Kidney (tissue), 13 donors: ENCODE measurements at regions not wholly inside any gene's neighbourhood (a gene's known extent, or its start where the extent isn't known, plus 50 kb on each side); places are given as distances from the start of the nearest gene placed in this dataset.

Experiments used
- DNase-seq, 5 donors: peaks; one replicate each; pipeline ENCODE4 v3.0.0-alpha.2; 2013 to 2020
- FAIRE-seq: peaks from 2 replicates; lab custom pipeline; 2012; peaks lifted over from hg19 to GRCh38; lab: Jason Lieb, UNC
- H3K27ac ChIP-seq, 2 donors: one replicate each; pipeline ENCODE4 v1.7.0; 2013; ENCODE audit warnings: low read depth in 2 of 2, low read length in 2 of 2, inconsistent platforms in 1 of 2
- H3K27me3 ChIP-seq: one replicate; pipeline ENCODE4 v1.7.1; 2013; ENCODE audit warnings: low read length, inconsistent platforms; ENCODE audit not compliant: control insufficient read depth, insufficient read depth
- H3K36me3 ChIP-seq, 3 donors: one replicate each; pipeline versions ENCODE4 v1.7.0 to v1.7.1; 2013; ENCODE audit warnings: low read length in 3 of 3, control low read depth in 1 of 3, inconsistent platforms in 1 of 3; ENCODE audit not compliant: insufficient read depth in 3 of 3, control insufficient read depth in 2 of 3
- H3K4me1 ChIP-seq, 3 donors: one replicate each; pipeline versions ENCODE4 v1.7.0 to v1.7.1; 2013; ENCODE audit warnings: low read length in 3 of 3, inconsistent platforms in 1 of 3, low read depth in 1 of 3; ENCODE audit not compliant: control insufficient read depth in 2 of 3, insufficient read depth in 2 of 3
- H3K4me3 ChIP-seq, 3 donors: one replicate each; pipeline versions ENCODE4 v1.7.0 to v1.8.1; 2013; ENCODE audit warnings: low read length in 3 of 3, control low read depth in 1 of 3, inconsistent platforms in 1 of 3
- H3K9ac ChIP-seq, 3 donors: one replicate each; pipeline versions ENCODE4 v1.7.0 to v1.7.1; 2013; ENCODE audit warnings: low read length in 3 of 3, control low read depth in 1 of 3, inconsistent platforms in 1 of 3
- H3K9me3 ChIP-seq, 3 donors: one replicate each; pipeline versions ENCODE4 v1.7.0 to v1.7.1; 2013; ENCODE audit warnings: low read length in 3 of 3, control low read depth in 1 of 3, inconsistent platforms in 1 of 3; ENCODE audit not compliant: control insufficient read depth in 2 of 3, insufficient read depth in 1 of 3
- intact Hi-C: fragments of 100-400 bp; cut with DNase I; formaldehyde crosslinking; loops from one replicate; pipeline ENCODE4 v1.11.1; 2022
- TF ChIP-seq, protein P1 (sequence below): IDR thresholded peaks from 3 replicates; pipeline ENCODE4 v1.5.1; 2012; ENCODE audit warnings: mild to moderate bottlenecking, moderate library complexity, borderline replicate concordance; ENCODE audit not compliant: insufficient read depth; ENCODE audit errors: extremely low read depth
- donor health status: control.
- donor health status: control.
- donor health status: control.
- donor health status: control.
- donor health status: control.
- donor health status: DM: yes; HTN: yes; CAD: no.
- donor health status: Normal renal cell carcinoma (clear cell type).

- Histone ChIP-seq H3K27ac (no peak overlapping the region), H3K36me3 (no peaks in the 10 kb centered on the region), H3K4me3 (no peak overlapping the region), H3K9ac (no peak overlapping the region), H3K27me3 (no peaks in the 10 kb centered on the region), H3K4me1 (peaks cover 0 to 5% (median 2%) of the 10 kb centered on the region in 3 donors), H3K9me3 (no peaks in the 10 kb centered on the region)
- intact Hi-C loops: no loop called here
- TF ChIP-seq, protein P1, sequence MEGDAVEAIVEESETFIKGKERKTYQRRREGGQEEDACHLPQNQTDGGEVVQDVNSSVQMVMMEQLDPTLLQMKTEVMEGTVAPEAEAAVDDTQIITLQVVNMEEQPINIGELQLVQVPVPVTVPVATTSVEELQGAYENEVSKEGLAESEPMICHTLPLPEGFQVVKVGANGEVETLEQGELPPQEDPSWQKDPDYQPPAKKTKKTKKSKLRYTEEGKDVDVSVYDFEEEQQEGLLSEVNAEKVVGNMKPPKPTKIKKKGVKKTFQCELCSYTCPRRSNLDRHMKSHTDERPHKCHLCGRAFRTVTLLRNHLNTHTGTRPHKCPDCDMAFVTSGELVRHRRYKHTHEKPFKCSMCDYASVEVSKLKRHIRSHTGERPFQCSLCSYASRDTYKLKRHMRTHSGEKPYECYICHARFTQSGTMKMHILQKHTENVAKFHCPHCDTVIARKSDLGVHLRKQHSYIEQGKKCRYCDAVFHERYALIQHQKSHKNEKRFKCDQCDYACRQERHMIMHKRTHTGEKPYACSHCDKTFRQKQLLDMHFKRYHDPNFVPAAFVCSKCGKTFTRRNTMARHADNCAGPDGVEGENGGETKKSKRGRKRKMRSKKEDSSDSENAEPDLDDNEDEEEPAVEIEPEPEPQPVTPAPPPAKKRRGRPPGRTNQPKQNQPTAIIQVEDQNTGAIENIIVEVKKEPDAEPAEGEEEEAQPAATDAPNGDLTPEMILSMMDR: no peak
- peak in 1 of 5 donors; percentile 32 for DNase-seq
- FAIRE-seq: no peak
These were observed 146.4 kb downstream of the GADD45G start for GRCh38 chr9:89751079-89751825.

GRCh38 chr9:89752154-89752553, 147.3 kb downstream of the GADD45G start:
- peak in 1 of 5 donors; percentile 18 for DNase-seq
- intact Hi-C loops: no loop called here
- TF ChIP-seq, protein P1: no peak

GRCh38 chr9:89753472-89754055, 148.8 kb downstream of the GADD45G start:
- DNase-seq: no peak
- FAIRE-seq: no peak
- Histone ChIP-seq H3K4me3 (no peak overlapping the region), H3K27ac (no peak overlapping the region), H3K36me3 (no peaks in the 10 kb centered on the region), H3K9ac (no peak overlapping the region), H3K27me3 (no peaks in the 10 kb centered on the region), H3K9me3 (no peaks in the 10 kb centered on the region), H3K4me1 (peaks cover 0 to 10% (median 9%) of the 10 kb centered on the region in 3 donors)
- TF ChIP-seq, protein P1: no peak
- intact Hi-C loops: no loop called here

More at GRCh38 chr9:89752154-89752553, 147.3 kb downstream of the GADD45G start:
- H3K27ac ChIP-seq: no peak overlapping the region
- no peak overlapping the region for H3K9ac ChIP-seq
- H3K27me3 ChIP-seq: no peaks in the 10 kb centered on the region
- no peak overlapping the region for H3K4me3 ChIP-seq
- no peaks in the 10 kb centered on the region for H3K9me3 ChIP-seq
- no peak for FAIRE-seq
- peaks cover 0 to 13% (median 9%) of the 10 kb centered on the region in 3 donors for H3K4me1 ChIP-seq
- no peaks in the 10 kb centered on the region for H3K36me3 ChIP-seq
